GM20000 (cell line): ENCODE measurements at regions not wholly inside any gene's neighbourhood (a gene's known extent, or its start where the extent isn't known, plus 50 kb on each side); places are given as distances from the start of the nearest gene placed in this dataset.

Experiments
- DNase-seq: peaks from one replicate; pipeline ENCODE4 v3.0.0; 2012; ENCODE audit warnings: low spot score
- TF ChIP-seq, protein P1 (sequence below): IDR thresholded peaks from 2 replicates; pipeline ENCODE4 v1.5.1; 2012; ENCODE audit warnings: mild to moderate bottlenecking, control low read depth; ENCODE audit errors: extremely low read depth, missing control alignments

DNA sequence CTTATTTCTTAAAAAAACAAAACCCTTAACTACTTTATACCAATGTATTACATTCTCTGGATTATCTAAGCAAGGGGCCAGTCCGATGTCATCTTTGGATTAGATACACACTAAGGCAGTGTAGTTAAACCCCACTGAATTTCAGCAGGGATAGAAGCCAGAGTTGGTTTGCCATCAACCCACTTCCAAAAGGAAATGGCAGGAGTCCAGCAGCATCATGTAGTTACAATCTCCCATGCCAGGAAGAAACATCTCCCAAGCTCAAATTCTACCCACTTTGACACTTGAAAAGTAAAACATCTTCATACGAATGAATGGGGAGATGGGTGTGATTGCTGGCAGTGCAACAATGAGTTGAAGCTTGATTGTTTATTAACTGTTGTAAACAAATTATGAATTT lies 203.5 kb upstream of the PLXNC1 start:
- no peak for DNase-seq
- TF ChIP-seq, protein P1, sequence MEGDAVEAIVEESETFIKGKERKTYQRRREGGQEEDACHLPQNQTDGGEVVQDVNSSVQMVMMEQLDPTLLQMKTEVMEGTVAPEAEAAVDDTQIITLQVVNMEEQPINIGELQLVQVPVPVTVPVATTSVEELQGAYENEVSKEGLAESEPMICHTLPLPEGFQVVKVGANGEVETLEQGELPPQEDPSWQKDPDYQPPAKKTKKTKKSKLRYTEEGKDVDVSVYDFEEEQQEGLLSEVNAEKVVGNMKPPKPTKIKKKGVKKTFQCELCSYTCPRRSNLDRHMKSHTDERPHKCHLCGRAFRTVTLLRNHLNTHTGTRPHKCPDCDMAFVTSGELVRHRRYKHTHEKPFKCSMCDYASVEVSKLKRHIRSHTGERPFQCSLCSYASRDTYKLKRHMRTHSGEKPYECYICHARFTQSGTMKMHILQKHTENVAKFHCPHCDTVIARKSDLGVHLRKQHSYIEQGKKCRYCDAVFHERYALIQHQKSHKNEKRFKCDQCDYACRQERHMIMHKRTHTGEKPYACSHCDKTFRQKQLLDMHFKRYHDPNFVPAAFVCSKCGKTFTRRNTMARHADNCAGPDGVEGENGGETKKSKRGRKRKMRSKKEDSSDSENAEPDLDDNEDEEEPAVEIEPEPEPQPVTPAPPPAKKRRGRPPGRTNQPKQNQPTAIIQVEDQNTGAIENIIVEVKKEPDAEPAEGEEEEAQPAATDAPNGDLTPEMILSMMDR: no peak

DNA sequence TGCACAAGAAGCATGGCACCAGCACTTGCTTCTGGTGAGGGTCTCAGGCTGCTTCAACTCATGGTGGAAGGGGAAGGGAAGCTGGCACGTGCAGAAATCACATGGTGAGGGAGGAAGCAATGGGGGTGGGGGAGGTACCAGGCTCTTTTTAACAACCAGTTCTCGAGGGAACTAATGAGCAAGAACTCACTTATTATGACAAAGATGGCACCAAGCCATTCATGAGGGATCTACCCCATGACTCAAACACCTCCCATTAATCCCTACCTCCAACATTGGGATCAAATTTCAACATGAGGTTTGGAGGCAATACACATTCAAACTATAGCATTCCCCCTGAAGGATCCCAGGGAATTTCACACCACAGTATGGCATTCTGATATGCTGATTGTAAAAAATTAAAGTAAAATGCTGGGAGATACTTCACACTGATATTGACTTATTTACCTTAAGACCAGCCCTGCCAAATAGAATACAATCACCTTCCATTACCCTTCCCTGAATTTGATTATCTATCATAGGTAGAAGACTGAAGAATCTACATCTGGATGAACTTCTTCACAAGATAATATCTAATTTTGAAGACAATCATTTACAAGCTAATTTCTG lies 201.7 kb upstream of the PLXNC1 start:
- TF ChIP-seq, protein P1: no peak
- DNase-seq: no peak

DNA sequence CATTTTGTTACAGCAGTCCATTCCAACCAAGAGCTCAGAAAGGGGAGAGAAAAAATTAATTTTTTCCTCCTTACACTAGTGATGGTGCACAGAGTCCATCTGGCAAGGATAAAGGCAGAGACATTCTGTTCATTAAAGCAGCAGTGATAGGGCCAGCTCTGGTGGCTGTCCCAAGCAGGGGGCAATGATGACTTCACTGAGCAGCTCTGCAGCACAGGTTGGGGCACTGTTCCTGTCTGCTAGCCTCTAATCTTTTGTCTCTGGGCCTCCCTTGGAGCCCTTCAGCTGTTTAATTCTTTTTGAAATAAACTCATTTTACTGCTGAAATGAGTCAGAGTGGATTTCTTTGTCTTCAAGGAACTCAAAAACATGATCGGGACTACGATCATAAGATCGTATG lies 200.9 kb upstream of the PLXNC1 start:
- DNase-seq: no peak
- TF ChIP-seq, protein P1: no peak

- TF ChIP-seq, protein P1: no peak
- DNase-seq: no peak
These were observed 198.1 kb upstream of the PLXNC1 start for GRCh38 chr12:93950311-93950710.

DNA sequence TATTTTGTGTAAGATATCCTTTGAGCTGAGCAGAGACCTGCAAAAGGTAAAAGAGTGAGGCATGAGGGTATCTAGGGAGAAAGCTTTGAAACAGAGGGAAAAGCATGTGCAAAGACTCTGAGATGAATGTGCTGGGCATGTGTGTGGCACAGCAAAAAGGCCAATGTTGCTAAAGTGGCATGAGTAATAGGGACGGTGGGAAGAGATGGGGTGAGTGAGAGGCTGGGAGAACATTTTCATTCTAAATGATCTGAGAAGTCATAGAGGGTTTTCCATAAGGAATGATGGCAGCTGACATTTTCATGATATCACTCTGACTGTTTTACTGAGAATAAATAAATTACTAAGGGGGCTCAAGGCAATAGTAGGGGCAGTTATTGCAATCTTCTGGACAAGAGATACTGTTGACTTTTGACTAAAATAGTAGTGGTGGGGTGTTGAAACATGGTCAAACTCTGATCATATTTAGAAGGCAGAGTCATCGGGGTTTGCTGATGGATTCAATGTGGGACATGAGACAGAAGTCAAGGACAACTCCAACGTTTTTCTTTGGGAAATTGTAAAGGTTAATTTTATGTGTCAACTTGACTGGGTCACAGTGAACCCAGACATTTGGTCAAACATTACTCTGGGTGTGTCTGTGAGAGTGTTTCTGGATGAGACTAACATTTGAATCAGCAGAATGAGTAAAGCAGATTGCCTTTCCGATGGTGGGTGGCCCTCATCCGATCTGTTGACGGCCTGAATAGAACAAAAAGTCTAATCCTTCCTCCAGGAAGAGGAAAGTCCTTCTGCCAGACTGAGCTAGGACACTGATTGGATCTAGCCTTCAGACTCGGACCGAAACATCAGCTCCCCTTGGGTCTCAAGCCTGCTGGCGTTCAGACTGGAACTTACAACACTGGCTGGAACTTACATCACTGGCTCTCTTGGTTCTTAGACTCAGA lies 193.9 kb upstream of the PLXNC1 start:
- no peak for DNase-seq
- TF ChIP-seq, protein P1: no peak

- no peak for DNase-seq
- TF ChIP-seq, protein P1: no peak
These were observed 191.8 kb upstream of the PLXNC1 start for GRCh38 chr12:93956551-93956950.

GRCh38 chr12:93957168-93957567 lies 191.2 kb upstream of the PLXNC1 start:
- TF ChIP-seq, protein P1: no peak
- no peak for DNase-seq
